ENCODE measurements at regions not wholly inside any gene's neighbourhood (a gene's known extent, or its start where the extent isn't known, plus 50 kb on each side); places are given as distances from the start of the nearest gene placed in this dataset.

DNA sequence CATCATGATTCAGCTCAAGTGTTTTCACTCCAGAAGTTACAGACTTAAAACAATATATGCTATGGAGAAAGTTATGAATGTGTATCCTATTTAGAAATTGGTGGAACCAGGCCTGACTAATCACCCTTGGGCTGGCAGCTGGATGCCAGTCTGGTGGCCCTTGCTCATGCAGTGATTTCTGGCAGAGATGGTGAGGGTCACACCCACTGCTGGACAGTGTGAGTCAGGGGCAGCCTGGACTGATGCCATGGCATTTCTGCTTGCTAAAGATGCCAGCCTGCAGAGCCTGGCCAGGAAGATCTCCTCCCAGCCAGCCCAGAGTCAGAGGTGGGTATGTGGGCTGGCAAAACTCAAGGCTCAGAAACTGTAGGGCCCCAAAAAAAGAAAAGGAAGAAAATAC, 695.7 kb downstream of the CDY2B start:
- Mint-ChIP-seq H3K4me1 (no peaks in the 10 kb centered on the region), H3K27ac (no peak overlapping the region), H3K4me3 (no peak overlapping the region), H3K27me3 (no peaks in the 10 kb centered on the region), H3K9me3 (peaks cover 4% of the 10 kb centered on the region), H3K36me3 (ENCODE audit: low read depth) (no peaks in the 10 kb centered on the region)
- ChIA-PET CTCF (no interaction called here), POLR2A (no interaction called here)
- DNase-seq, result no peak

DNA sequence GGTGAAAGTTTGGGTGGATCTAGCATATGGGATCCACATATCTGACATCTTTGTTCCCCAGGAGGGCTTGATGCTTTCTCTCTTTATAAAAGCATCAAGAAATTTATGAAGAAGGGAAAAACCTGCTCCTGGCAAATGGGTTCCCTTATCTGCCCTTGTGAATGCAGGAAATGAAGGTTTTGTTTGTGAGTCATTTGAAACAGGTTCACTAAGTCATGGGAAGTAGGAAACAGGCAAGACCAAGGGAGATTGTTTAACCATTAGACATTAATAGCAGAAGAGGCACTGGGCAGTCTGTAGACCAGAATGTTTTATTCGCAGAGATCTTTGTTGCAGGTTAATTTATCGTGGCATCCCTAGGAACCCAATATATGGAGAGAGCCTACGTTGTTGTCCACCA, 713.1 kb downstream of the CDY2B start:
- no peak for DNase-seq
- no peaks in the 10 kb centered on the region for H3K4me1 Mint-ChIP-seq
- POLR2A ChIA-PET, result no interaction called here
- H3K9me3 Mint-ChIP-seq, result peaks cover 4% of the 10 kb centered on the region
- no peaks in the 10 kb centered on the region for H3K36me3 Mint-ChIP-seq (ENCODE audit: low read depth)
- no peak overlapping the region for H3K4me3 Mint-ChIP-seq
- CTCF ChIA-PET, result no interaction called here
- no peak overlapping the region for H3K27ac Mint-ChIP-seq
- H3K27me3 Mint-ChIP-seq, result no peaks in the 10 kb centered on the region

DNA sequence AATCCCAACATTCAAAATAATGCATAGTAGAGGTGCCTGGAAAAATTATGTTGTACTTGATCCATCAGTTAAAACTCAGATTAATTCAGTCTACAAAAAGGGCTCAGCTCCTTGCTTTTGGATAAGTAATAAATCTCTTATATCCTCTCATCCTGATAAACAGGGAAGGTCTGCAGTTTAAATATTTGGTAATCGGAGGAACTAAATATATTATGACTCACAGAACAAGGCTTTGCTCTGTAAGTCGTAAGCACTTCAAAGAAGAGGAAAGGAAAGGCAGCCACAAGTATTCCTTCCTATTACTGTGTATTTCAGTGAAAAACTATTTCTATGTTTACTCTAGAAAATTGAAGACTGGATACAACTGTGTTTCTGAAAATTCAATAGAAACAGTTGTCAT, 757.9 kb downstream of the CDY2B start:
- H3K27ac Mint-ChIP-seq, result no peak overlapping the region
- POLR2A ChIA-PET, result no interaction called here
- DNase-seq, result no peak
- CTCF ChIA-PET, result no interaction called here
- peaks cover 6% of the 10 kb centered on the region for H3K9me3 Mint-ChIP-seq
- no peak overlapping the region for H3K4me3 Mint-ChIP-seq
- H3K36me3 Mint-ChIP-seq (ENCODE audit: low read depth), result no peaks in the 10 kb centered on the region
- no peaks in the 10 kb centered on the region for H3K27me3 Mint-ChIP-seq
- H3K4me1 Mint-ChIP-seq, result no peaks in the 10 kb centered on the region

DNA sequence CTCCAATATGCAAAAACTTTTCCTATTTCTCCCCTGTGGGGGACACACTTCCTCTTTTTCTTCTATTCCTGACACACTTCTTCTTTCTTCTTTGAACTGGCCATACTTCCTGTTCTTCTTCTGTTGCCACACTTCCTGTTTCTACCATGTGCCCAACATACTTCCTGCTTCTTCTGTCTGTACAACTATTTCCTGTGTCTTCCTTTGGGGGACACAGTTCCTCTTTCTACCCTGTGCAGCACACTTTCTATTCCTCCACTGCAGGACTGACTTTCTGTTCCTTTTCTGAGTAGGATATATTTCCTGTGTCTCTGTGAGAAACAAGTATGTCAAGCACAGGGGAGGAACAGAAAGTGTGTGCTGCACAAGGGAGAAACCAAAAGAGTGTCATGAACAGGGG, 794.7 kb downstream of the CDY2B start:
- ChIA-PET POLR2A (no interaction called here), CTCF (no interaction called here)
- no peaks in the 10 kb centered on the region for H3K4me1 Mint-ChIP-seq
- no peaks in the 10 kb centered on the region for H3K27me3 Mint-ChIP-seq
- no peaks in the 10 kb centered on the region for H3K9me3 Mint-ChIP-seq
- no peak for DNase-seq
- H3K36me3 Mint-ChIP-seq (ENCODE audit: low read depth), result no peaks in the 10 kb centered on the region
- H3K4me3 Mint-ChIP-seq, result no peak overlapping the region
- H3K27ac Mint-ChIP-seq, result no peak overlapping the region

DNA sequence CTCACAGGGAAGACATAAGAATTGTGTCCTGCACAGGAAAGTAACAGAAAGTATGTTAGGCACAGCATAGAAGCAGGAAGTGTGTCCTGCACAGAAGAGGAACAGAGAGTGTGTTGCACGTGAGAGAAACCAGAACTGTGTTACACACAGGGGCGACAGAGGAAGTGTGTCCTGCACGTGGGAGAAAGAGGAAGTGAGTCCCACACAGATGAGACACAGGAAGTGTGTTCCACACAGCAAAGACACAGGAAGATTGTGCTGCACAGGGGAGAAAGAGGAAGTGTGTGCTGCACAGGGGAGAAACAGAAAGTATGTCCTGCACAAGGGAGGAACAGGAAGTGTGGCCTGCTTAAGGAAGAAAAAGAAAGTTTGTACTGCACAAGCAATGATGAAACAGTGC, 800.1 kb downstream of the CDY2B start:
- no peak overlapping the region for H3K27ac Mint-ChIP-seq
- H3K9me3 Mint-ChIP-seq, result peaks cover 29% of the 10 kb centered on the region
- H3K27me3 Mint-ChIP-seq, result no peaks in the 10 kb centered on the region
- peaks cover 12% of the 10 kb centered on the region for H3K36me3 Mint-ChIP-seq (ENCODE audit: low read depth)
- peaks cover 7% of the 10 kb centered on the region for H3K4me1 Mint-ChIP-seq
- no peak for DNase-seq
- ChIA-PET CTCF (no interaction called here), POLR2A (no interaction called here)
- H3K4me3 Mint-ChIP-seq, result no peak overlapping the region

DNA sequence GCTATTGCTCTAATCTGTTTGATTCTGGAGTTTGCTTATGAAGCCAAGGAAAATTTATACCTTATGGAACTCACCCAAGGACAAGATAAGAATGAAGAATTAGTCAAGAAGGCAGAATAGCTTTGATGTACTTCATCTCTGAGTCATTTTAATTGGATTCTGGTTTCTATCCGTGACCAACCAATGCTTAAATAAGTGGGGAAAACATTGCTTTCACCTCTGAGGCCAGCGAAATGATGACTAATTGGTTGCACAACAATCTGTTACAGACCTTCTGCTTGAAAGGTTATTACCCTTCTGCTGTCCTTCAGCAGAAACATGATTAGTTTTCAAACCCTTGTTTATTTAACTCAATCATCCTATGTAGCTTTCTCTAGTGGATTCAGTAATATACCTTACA, 812.7 kb downstream of the CDY2B start:
- Mint-ChIP-seq H3K4me1 (peaks cover 9% of the 10 kb centered on the region), H3K9me3 (peaks cover 12% of the 10 kb centered on the region), H3K36me3 (ENCODE audit: low read depth) (peaks cover 1% of the 10 kb centered on the region), H3K4me3 (no peak overlapping the region), H3K27me3 (no peaks in the 10 kb centered on the region), H3K27ac (no peak overlapping the region)
- DNase-seq, result no peak
- POLR2A ChIA-PET, result no interaction called here
- CTCF ChIA-PET, result no interaction called here

DNA sequence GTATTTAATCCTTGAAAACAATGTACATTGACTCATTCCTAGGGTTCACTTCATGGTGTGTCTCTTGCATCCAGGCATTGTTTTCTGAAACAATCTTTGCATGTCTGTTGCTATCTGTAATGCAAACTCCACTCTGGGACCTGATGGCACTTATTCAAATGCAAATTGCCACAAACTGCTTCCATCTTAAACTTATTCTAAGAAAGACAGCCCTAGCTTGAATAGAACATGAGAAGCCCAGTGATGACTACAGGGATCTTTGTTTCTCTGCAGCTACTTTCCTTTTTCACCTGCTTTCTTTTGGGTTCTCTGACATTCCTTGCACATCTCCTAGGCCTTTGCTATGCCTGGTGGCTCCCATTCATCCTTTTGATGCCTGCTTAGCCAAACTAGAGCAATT, 827.0 kb downstream of the CDY2B start:
- Mint-ChIP-seq H3K36me3 (ENCODE audit: low read depth) (no peaks in the 10 kb centered on the region), H3K4me1 (no peaks in the 10 kb centered on the region), H3K27me3 (no peaks in the 10 kb centered on the region), H3K9me3 (no peaks in the 10 kb centered on the region), H3K27ac (no peak overlapping the region), H3K4me3 (no peak overlapping the region)
- ChIA-PET POLR2A (no interaction called here), CTCF (no interaction called here)
- DNase-seq, result no peak

DNA sequence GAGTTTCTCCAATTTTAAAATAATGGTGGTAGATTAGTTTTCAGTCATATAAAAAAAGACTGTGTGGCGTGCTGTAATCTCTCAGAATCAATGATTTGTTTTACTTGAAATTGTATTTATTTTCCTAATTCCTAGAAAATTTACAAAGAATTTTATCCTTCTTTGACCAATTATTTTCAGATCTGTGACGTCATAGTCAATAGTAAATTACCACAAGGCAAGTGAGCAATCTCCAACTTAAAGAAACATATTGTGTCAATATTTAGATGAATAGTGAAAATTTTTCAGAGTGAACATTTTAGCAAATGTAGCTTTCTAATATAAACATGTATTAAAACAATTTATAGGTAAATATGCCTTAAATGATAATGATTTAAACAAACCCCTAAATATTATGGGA, 829.6 kb downstream of the CDY2B start:
- no peaks in the 10 kb centered on the region for H3K9me3 Mint-ChIP-seq
- no peaks in the 10 kb centered on the region for H3K36me3 Mint-ChIP-seq (ENCODE audit: low read depth)
- H3K4me1 Mint-ChIP-seq, result no peaks in the 10 kb centered on the region
- CTCF ChIA-PET, result no interaction called here
- POLR2A ChIA-PET, result no interaction called here
- no peak overlapping the region for H3K4me3 Mint-ChIP-seq
- no peaks in the 10 kb centered on the region for H3K27me3 Mint-ChIP-seq
- no peak overlapping the region for H3K27ac Mint-ChIP-seq
- DNase-seq, result no peak

DNA sequence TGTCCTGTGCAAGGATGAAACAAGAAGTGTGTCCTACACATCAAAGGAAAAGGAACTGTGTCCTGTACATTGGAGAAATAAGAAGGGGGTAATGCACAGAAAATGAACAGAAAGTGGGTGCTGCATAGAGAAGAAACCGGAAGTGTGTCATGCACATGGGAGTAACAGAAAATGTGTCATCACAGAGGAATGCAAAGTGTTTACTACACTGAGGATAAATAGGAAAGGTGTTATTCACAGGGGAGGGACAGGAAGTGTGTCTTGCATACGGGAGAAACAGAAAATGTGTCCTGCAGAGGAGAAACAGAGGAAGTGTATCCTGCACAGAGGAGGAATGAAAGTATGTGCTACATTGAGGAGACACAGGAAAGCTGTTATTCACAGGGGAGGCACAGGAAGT, 834.9 kb downstream of the CDY2B start:
- H3K27ac Mint-ChIP-seq, result no peak overlapping the region
- H3K27me3 Mint-ChIP-seq, result no peaks in the 10 kb centered on the region
- peaks cover 12% of the 10 kb centered on the region for H3K9me3 Mint-ChIP-seq
- DNase-seq, result no peak
- H3K36me3 Mint-ChIP-seq (ENCODE audit: low read depth), result peaks cover 3% of the 10 kb centered on the region
- peaks cover 6% of the 10 kb centered on the region for H3K4me1 Mint-ChIP-seq
- CTCF ChIA-PET, result no interaction called here
- no peak overlapping the region for H3K4me3 Mint-ChIP-seq
- POLR2A ChIA-PET, result no interaction called here

DNA sequence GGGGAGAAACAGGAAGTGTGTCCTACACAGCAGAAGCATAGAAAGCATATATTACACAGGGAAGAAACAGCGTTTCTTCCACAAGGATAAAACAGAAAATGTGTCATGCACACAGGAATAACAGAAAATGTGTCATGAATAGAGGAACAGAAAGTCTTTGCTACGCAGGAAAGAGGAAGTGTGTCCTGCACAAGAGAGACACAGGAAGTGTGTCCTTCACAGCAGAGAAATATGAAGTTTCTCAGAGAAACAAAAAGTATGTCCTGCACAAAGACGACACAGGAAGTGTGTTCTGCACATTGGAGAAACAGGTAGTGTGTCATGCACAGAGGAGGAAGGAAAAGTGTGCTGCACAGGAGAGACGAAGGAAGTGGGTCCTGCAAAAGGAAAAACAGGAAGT, 835.3 kb downstream of the CDY2B start:
- ChIA-PET POLR2A (no interaction called here), CTCF (no interaction called here)
- no peaks in the 10 kb centered on the region for H3K27me3 Mint-ChIP-seq
- peaks cover 6% of the 10 kb centered on the region for H3K4me1 Mint-ChIP-seq
- no peak overlapping the region for H3K4me3 Mint-ChIP-seq
- H3K9me3 Mint-ChIP-seq, result peaks cover 12% of the 10 kb centered on the region
- peaks cover 3% of the 10 kb centered on the region for H3K36me3 Mint-ChIP-seq (ENCODE audit: low read depth)
- no peak for DNase-seq
- H3K27ac Mint-ChIP-seq, result no peak overlapping the region

DNA sequence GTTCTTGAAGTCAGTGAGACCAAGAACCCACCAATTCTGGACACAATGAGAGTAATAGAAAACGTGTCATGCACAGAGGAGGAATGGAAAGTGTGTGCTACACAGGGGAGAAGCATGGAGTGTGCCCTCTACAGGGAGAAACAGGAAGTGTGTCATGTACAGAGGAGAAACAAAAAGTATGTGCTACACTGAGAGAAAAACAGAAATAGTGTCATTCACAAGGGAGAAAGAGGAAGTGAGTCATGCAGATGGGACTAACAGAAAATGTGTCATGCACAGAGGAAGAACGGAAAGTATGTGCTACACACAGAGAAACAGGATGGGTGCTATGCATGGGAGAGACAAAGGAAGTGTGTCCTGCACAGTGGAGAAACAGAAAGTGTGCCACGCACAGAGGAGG, 835.7 kb downstream of the CDY2B start:
- Mint-ChIP-seq H3K27ac (no peak overlapping the region), H3K4me1 (peaks cover 6% of the 10 kb centered on the region), H3K4me3 (no peak overlapping the region), H3K9me3 (peaks cover 12% of the 10 kb centered on the region), H3K36me3 (ENCODE audit: low read depth) (peaks cover 3% of the 10 kb centered on the region), H3K27me3 (no peaks in the 10 kb centered on the region)
- POLR2A ChIA-PET, result no interaction called here
- DNase-seq, result no peak
- CTCF ChIA-PET, result no interaction called here

DNA sequence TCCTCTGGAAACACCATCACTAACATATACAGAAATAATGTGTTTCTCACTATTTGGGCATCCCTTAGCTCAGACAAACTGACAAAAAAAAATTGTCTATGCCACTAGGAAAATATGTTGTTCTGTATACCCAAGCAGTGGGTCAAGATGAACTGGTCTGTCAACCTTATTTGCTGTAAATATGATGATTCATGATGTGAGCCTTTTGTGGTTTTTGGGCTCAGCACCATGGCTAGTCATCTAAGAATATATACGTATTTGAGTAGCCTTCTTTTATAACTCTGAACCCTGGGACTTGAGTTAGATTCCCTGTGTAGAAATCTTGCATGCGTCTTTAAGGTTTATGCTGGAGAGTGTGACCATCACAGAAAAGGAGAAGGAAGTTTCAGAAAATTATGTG, 841.6 kb downstream of the CDY2B start:
- ChIA-PET POLR2A (no interaction called here), CTCF (no interaction called here)
- H3K27ac Mint-ChIP-seq, result no peak overlapping the region
- H3K4me3 Mint-ChIP-seq, result no peak overlapping the region
- peaks cover 12% of the 10 kb centered on the region for H3K9me3 Mint-ChIP-seq
- no peaks in the 10 kb centered on the region for H3K27me3 Mint-ChIP-seq
- peaks cover 3% of the 10 kb centered on the region for H3K36me3 Mint-ChIP-seq (ENCODE audit: low read depth)
- DNase-seq, result no peak
- peaks cover 6% of the 10 kb centered on the region for H3K4me1 Mint-ChIP-seq

DNA sequence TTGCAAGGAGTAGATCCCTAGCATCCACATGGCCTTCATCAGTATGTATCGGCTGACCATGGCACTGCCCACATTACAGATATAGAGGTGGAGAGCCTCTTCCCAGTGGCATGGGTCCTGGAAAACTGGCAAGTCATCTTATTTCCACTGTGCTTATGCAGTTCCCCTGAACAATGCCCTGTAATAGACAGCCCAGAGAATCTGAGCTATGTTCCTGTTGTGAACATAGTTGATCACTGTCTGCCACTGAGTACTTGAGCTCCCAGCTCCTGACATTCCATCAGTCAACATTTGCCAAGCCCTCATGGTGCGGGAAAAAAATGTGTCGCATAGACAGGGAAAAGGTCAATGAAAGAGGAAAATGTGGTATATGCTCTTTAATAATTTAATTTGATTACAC, 861.9 kb downstream of the CDY2B start:
- no peak for DNase-seq
- Mint-ChIP-seq H3K27ac (no peak overlapping the region), H3K9me3 (peaks cover 3% of the 10 kb centered on the region), H3K36me3 (ENCODE audit: low read depth) (no peaks in the 10 kb centered on the region), H3K27me3 (no peaks in the 10 kb centered on the region), H3K4me3 (no peak overlapping the region), H3K4me1 (no peaks in the 10 kb centered on the region)
- POLR2A ChIA-PET, result no interaction called here
- CTCF ChIA-PET, result no interaction called here

DNA sequence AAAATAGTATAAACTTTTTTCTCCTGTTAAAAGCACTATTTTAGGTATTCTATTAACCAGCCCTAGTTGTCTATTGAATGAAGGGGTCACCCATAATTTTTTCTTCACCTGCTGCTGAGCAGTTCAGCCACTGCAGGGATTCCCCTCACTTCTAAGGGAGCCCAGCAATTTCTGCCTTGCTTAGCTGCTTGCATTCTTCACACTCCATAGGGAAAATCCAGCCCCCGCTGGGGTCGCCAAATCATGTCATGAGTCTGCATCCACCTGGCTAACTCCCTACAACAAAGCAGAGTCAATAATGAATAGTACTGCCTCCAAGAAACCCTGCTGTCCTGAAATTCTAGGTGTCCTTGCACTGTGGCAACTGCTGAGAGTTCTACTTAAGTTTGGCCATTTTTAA, 886.5 kb downstream of the CDY2B start:
- H3K27ac Mint-ChIP-seq, result no peak overlapping the region
- no peak overlapping the region for H3K4me3 Mint-ChIP-seq
- H3K36me3 Mint-ChIP-seq (ENCODE audit: low read depth), result no peaks in the 10 kb centered on the region
- peaks cover 4% of the 10 kb centered on the region for H3K9me3 Mint-ChIP-seq
- H3K27me3 Mint-ChIP-seq, result no peaks in the 10 kb centered on the region
- no peak for DNase-seq
- ChIA-PET CTCF (no interaction called here), POLR2A (no interaction called here)
- no peaks in the 10 kb centered on the region for H3K4me1 Mint-ChIP-seq

DNA sequence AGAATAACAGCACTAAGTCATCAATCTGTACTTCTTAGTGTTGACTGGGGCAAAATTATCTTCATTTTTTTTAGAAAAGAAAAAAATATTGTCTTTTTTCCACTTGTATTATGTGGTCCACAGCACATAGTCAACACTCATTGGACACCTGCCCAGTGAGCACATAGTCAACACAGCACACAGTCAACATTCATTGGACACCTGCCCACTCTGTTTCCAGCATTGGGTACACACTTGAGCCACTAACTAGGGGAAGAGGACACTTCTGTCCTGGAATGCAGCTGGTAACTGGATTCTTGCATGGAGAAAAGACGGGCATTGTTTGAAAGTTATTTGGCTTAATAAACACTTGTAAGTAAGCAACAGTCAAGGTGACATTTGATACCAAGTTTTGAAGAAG, 898.2 kb downstream of the CDY2B start:
- ChIA-PET CTCF (no interaction called here), POLR2A (no interaction called here)
- no peak for DNase-seq
- peaks cover 3% of the 10 kb centered on the region for H3K9me3 Mint-ChIP-seq
- no peaks in the 10 kb centered on the region for H3K36me3 Mint-ChIP-seq (ENCODE audit: low read depth)
- H3K27me3 Mint-ChIP-seq, result no peaks in the 10 kb centered on the region
- no peaks in the 10 kb centered on the region for H3K4me1 Mint-ChIP-seq
- H3K27ac Mint-ChIP-seq, result no peak overlapping the region
- H3K4me3 Mint-ChIP-seq, result no peak overlapping the region

Measured in activated CD4-positive, alpha-beta T cell treated with anti-CD3 and anti-CD28 coated beads, Interleukin-2, amount 10 ng/mL, durations not matched to agents 7 days and 5 days (primary cell).